Kidney (tissue), 13 donors: ENCODE measurements at regions not wholly inside any gene's neighbourhood (a gene's known extent, or its start where the extent isn't known, plus 50 kb on each side); places are given as distances from the start of the nearest gene placed in this dataset.

Source experiments
- DNase-seq, 5 donors: peaks; one replicate each; pipeline ENCODE4 v3.0.0-alpha.2; 2013 to 2020
- FAIRE-seq: peaks from 2 replicates; lab custom pipeline; 2012; peaks lifted over from hg19 to GRCh38; lab: Jason Lieb, UNC
- H3K27ac ChIP-seq, 2 donors: one replicate each; pipeline ENCODE4 v1.7.0; 2013; ENCODE audit warnings: low read depth in 2 of 2, low read length in 2 of 2, inconsistent platforms in 1 of 2
- H3K27me3 ChIP-seq: one replicate; pipeline ENCODE4 v1.7.1; 2013; ENCODE audit warnings: low read length, inconsistent platforms; ENCODE audit not compliant: control insufficient read depth, insufficient read depth
- H3K36me3 ChIP-seq, 3 donors: one replicate each; pipeline versions ENCODE4 v1.7.0 to v1.7.1; 2013; ENCODE audit warnings: low read length in 3 of 3, control low read depth in 1 of 3, inconsistent platforms in 1 of 3; ENCODE audit not compliant: insufficient read depth in 3 of 3, control insufficient read depth in 2 of 3
- H3K4me1 ChIP-seq, 3 donors: one replicate each; pipeline versions ENCODE4 v1.7.0 to v1.7.1; 2013; ENCODE audit warnings: low read length in 3 of 3, inconsistent platforms in 1 of 3, low read depth in 1 of 3; ENCODE audit not compliant: control insufficient read depth in 2 of 3, insufficient read depth in 2 of 3
- H3K4me3 ChIP-seq, 3 donors: one replicate each; pipeline versions ENCODE4 v1.7.0 to v1.8.1; 2013; ENCODE audit warnings: low read length in 3 of 3, control low read depth in 1 of 3, inconsistent platforms in 1 of 3
- H3K9ac ChIP-seq, 3 donors: one replicate each; pipeline versions ENCODE4 v1.7.0 to v1.7.1; 2013; ENCODE audit warnings: low read length in 3 of 3, control low read depth in 1 of 3, inconsistent platforms in 1 of 3
- H3K9me3 ChIP-seq, 3 donors: one replicate each; pipeline versions ENCODE4 v1.7.0 to v1.7.1; 2013; ENCODE audit warnings: low read length in 3 of 3, control low read depth in 1 of 3, inconsistent platforms in 1 of 3; ENCODE audit not compliant: control insufficient read depth in 2 of 3, insufficient read depth in 1 of 3
- CTCF ChIP-seq: IDR thresholded peaks from 3 replicates; pipeline ENCODE4 v1.5.1; 2012; ENCODE audit warnings: mild to moderate bottlenecking, moderate library complexity, borderline replicate concordance; ENCODE audit not compliant: insufficient read depth; ENCODE audit errors: extremely low read depth
- intact Hi-C: fragments of 100-400 bp; cut with DNase I; formaldehyde crosslinking; loops from one replicate; pipeline ENCODE4 v1.11.1; 2022
- donor health status: control.
- donor health status: control.
- donor health status: control.
- donor health status: control.
- donor health status: control.
- donor health status: DM: yes; HTN: yes; CAD: no.
- donor health status: Normal renal cell carcinoma (clear cell type).

GRCh38 chr6:155854787-155855186 is 399.1 kb upstream of the NOX3 start:
- FAIRE-seq (no peak), DNase-seq (no peak)
- H3K36me3 ChIP-seq = no peaks in the 10 kb centered on the region
- H3K9ac ChIP-seq = no peak overlapping the region
- peaks cover 0 to 3% (median 0%) of the 10 kb centered on the region in 3 donors for H3K4me1 ChIP-seq
- TF ChIP-seq CTCF = no peak
- H3K9me3 ChIP-seq = no peaks in the 10 kb centered on the region
- H3K27ac ChIP-seq = no peak overlapping the region
- H3K4me3 ChIP-seq = no peak overlapping the region
- intact Hi-C loops = no loop called here
- H3K27me3 ChIP-seq = no peaks in the 10 kb centered on the region

- FAIRE-seq (no peak), DNase-seq (no peak)
- Histone ChIP-seq H3K4me1 (peaks cover 0 to 3% (median 0%) of the 10 kb centered on the region in 3 donors), H3K36me3 (no peaks in the 10 kb centered on the region), H3K9me3 (no peaks in the 10 kb centered on the region), H3K27ac (no peak overlapping the region), H3K4me3 (no peak overlapping the region), H3K9ac (no peak overlapping the region), H3K27me3 (no peaks in the 10 kb centered on the region)
- intact Hi-C loops = no loop called here
- TF ChIP-seq CTCF = no peak
These were observed 397.4 kb upstream of the NOX3 start for GRCh38 chr6:155853011-155853410.

DNA sequence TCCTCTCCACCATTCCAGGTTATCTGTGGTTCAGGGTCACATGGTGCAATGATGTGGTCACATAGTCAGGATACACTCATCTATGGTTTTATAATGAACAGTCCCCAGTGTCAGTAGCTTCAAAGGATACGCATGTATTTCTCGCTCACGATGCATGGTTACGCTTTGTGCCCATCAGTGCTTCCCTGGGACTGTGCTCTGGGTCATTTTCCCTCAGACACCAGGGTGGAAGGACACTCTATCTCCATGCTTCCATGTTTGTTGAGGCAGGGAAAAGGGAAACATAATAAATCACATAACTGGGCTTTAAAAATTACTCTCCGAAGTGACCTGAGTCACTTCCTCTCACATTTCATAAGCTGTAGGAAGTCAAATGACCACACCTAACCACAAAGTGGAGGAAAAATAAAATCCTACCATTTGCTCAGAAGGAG is 394.8 kb upstream of the NOX3 start:
- DNase-seq (peak in 4 of 5 donors; percentile 14 to 52 (median 44)), FAIRE-seq (no peak)
- Histone ChIP-seq H3K27me3 (no peaks in the 10 kb centered on the region), H3K9ac (no peak overlapping the region), H3K27ac (no peak overlapping the region), H3K9me3 (no peaks in the 10 kb centered on the region), H3K36me3 (no peaks in the 10 kb centered on the region), H3K4me3 (no peak overlapping the region), H3K4me1 (no peaks in the 10 kb centered on the region)
- no peak for TF ChIP-seq CTCF
- intact Hi-C loops = no loop called here

DNA sequence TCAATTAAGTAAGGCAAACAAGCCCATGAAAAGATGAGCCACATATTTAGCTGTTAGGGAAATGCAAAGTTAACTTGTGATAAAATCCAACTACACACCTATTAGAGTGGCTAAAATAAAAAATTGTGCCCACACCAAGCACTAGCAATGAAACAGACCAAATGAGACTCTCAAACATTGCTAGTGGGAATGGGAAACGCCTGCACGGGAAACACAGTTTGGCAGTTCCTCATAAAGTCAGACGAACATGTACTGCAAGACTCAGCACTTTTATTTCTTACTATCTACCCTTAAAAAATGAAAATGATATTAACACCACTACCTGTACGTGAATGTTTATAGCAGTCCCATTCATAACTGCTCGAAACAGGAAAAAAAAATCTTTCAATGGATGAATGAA is 392.1 kb upstream of the NOX3 start:
- DNase-seq = no peak
- Histone ChIP-seq H3K36me3 (no peaks in the 10 kb centered on the region), H3K9me3 (no peaks in the 10 kb centered on the region), H3K27ac (no peak overlapping the region), H3K9ac (no peak overlapping the region), H3K4me1 (no peaks in the 10 kb centered on the region), H3K27me3 (no peaks in the 10 kb centered on the region), H3K4me3 (no peak overlapping the region)
- intact Hi-C loops = no loop called here
- no peak for FAIRE-seq
- no peak for TF ChIP-seq CTCF
